WI38 (cell line): ENCODE measurements at regions not wholly inside any gene's neighbourhood (a gene's known extent, or its start where the extent isn't known, plus 50 kb on each side); places are given as distances from the start of the nearest gene placed in this dataset.

Experiments
- H3K4me3 ChIP-seq: 2 replicates; pipeline ENCODE4 v1.5.1; 2011; ENCODE audit warnings: low read depth, mild to moderate bottlenecking, control low read depth, low read length
- TF ChIP-seq, protein P1 (sequence below): IDR thresholded peaks from 2 replicates; pipeline ENCODE4 v1.5.1; 2012; ENCODE audit warnings: low read depth, mild to moderate bottlenecking, control low read depth, low read length

DNA sequence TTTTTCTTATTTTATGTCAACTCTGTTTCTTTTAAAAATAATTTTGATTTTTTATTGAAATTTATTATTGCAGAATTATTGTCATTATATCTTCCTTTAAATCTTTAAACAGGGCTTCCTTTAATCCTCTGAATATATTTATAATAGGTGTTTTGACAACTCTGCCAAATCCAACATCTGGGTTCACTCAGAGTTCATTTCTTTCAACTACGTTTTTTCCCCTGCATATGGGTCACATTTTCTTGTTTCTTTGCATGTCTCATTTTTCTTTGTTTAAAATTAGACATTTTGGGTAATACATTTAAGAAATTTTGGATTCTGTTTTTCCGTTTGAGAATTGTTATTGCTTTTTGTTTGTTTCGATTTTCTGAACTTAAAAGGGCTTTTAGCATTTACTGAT lies 655.1 kb upstream of the CITED2 start:
- H3K4me3 ChIP-seq: no peak overlapping the region
- TF ChIP-seq, protein P1, sequence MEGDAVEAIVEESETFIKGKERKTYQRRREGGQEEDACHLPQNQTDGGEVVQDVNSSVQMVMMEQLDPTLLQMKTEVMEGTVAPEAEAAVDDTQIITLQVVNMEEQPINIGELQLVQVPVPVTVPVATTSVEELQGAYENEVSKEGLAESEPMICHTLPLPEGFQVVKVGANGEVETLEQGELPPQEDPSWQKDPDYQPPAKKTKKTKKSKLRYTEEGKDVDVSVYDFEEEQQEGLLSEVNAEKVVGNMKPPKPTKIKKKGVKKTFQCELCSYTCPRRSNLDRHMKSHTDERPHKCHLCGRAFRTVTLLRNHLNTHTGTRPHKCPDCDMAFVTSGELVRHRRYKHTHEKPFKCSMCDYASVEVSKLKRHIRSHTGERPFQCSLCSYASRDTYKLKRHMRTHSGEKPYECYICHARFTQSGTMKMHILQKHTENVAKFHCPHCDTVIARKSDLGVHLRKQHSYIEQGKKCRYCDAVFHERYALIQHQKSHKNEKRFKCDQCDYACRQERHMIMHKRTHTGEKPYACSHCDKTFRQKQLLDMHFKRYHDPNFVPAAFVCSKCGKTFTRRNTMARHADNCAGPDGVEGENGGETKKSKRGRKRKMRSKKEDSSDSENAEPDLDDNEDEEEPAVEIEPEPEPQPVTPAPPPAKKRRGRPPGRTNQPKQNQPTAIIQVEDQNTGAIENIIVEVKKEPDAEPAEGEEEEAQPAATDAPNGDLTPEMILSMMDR: no peak

DNA sequence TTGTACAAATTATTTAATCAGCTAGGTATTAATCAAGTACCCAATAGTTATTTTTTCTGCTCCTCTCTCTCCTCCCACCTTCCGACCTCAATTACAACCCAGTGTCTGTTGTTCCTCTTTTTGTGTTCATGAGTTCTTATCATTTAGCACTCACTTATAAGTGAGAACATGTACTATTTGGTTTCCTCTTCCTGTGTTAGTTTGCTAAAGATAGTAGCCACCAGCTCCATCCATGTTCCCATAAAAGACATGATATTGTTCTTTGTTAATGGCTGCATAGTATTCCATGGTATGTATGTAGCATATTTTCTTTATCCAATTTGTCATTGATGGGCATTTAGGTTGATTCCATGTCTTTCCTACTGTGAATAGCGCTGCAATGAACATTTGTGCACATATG lies 652.8 kb upstream of the CITED2 start:
- TF ChIP-seq, protein P1: no peak
- H3K4me3 ChIP-seq: no peak overlapping the region

DNA sequence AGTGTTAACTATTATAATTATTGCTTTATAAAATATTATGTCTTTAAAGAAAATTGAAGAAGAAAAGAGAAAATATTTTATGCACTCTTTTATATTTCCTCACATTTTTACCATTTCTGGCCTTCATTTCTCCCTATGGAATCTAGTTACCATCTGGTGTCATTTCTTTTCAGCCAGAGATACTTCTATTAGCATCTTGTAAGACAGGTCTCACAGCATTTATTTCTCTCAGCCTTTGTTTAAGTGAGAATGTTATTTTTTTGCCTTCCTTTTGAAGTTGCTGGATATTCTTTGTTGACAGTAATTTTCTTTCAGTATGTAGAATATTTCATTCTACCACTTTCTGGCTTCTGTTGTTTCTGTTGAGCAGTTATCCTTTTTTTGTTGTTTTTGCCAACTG lies 652.1 kb upstream of the CITED2 start:
- H3K4me3 ChIP-seq: no peak overlapping the region
- TF ChIP-seq, protein P1: no peak

DNA sequence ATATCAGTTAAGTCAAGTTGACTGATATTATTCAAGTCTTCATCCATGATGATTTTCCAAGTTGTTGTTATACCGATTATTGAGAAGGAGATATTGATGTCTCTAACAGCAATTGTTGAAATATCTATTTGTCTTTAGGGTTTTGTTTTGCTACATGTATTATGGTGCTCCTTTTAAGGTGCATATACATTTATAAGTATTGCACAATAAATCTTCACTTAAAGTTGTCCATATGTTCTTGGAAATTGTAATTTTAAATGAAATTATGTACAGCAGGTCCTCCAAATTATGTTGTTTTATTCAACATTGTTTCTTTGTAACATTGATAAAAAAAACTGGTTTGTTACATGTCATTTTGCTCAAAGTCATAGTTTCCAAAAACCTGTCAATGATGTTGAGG lies 650.7 kb upstream of the CITED2 start:
- TF ChIP-seq, protein P1: no peak
- H3K4me3 ChIP-seq: no peak overlapping the region

DNA sequence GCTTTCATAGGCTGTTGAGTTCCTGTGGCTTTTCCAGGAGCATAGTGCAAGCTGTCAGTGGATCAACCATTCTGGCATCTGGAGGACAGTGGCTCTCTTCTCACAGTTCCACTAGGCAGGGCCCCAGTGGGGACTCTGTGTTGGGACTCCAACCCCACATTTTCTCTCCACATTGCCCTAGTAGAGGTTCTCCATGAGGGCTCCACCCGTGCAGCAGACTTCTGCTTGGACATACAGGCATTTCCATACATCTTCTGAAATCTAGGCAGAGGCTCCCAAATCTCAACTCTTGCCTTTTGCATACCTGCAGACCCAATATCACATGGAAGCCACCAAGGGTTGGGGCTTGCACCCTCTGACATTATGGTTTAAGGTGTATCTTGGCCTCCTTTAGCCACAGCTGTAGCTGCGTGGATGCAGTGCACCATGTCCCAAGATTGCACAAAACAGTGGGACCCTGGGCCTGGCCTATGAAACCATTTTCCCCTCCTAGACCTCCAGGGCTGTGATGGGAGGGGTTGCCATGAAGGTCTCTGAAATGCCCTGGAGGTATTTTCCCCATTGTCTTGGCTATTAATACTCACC lies 645.9 kb upstream of the CITED2 start:
- no peak overlapping the region for H3K4me3 ChIP-seq
- TF ChIP-seq, protein P1: no peak

DNA sequence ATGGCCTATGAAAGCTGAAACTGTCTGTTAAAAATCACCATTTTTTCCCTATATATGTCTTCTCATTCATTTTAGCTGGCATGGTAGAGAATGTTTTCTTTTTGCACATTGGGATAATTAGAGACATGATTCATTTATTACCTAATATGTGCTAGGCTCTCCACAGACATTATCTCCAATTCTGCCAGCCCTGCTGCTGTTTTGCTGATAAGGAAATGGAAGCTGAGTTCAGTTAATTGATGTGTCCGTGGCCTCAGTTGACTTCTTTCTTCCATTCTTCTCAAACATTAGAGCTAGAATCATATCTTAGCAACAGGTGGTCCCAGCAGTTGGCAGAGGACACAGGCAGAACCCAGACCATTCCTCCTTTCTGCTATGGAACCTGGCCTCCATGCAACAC lies 644.1 kb upstream of the CITED2 start:
- TF ChIP-seq, protein P1: no peak
- no peak overlapping the region for H3K4me3 ChIP-seq

DNA sequence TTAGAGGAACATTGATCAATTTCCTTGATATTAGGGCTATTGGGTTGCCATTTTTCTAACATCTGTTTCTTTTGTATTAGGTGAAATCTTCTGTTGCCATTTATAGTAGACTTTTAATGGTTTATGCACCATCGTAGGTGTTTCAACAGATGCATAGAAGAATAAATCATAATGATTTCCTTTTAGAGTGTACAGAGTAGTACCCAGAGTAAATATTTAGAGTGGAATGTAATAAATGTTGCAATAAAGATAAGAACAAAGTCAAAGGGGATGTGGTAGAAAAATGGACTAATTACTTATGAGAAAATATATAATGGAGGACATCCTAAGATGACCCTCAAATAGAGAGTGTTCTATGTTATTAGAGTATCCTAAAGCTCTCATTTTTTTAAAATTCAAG lies 643.0 kb upstream of the CITED2 start:
- no peak overlapping the region for H3K4me3 ChIP-seq
- TF ChIP-seq, protein P1: no peak
